Omental fat pad (tissue), 3 donors: ENCODE measurements at regions not wholly inside any gene's neighbourhood (a gene's known extent, or its start where the extent isn't known, plus 50 kb on each side); places are given as distances from the start of the nearest gene placed in this dataset.
A peak's percentile ranks its signal among the peaks of the same experiment; 100 is the strongest.

Experiments used
- ATAC-seq: fragments of 150-250 bp; one replicate; pipeline ENCODE4 v1.9.1; 2016; ENCODE audit warnings: mild to moderate bottlenecking, moderate library complexity; ENCODE audit not compliant: low FRiP score
- DNase-seq: peaks from one replicate; pipeline ENCODE4 v3.0.0-alpha.2; 2019; ENCODE audit warnings: low spot score
- TF ChIP-seq, protein P1 (sequence below), 3 donors: fragments of 450-650 bp; IDR thresholded peaks; one replicate each; pipeline ENCODE4 v1.5.1; 2016 to 2017; ENCODE audit warnings: antibody characterized with exemption in 3 of 3, mild to moderate bottlenecking in 3 of 3, moderate library complexity in 2 of 3

DNA sequence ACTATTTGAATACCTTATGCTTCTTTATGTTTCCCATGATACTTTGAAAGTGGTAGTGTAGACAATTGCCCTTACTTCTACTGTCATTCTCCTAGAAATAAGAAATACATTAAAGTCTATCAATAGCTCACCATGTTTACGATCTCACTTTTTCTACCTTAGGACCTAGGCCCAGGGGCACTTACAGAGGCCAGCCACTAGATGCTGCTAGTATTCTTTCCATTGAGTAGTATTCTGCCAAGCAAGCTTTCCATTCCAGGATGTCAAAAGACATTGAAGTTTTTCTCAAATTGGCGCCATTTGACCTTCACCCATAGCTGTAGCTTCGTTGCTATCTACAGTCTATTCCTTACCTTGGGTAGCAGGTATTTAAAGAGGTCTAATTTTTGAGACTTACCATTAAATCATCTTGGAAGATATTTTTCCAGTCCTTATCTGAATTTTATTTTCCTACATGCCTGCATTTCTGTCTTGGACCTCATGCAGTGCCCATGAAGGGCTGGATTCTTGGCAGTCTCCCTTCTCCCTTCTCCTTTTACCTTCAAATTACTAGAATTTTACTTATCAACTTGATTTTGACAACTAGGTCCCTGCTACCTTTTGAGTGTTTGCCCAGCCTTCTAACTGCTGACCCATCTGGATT is 246.0 kb upstream of the NUDT12 start:
- DNase-seq (no peak), ATAC-seq (peak; percentile 80)

DNA sequence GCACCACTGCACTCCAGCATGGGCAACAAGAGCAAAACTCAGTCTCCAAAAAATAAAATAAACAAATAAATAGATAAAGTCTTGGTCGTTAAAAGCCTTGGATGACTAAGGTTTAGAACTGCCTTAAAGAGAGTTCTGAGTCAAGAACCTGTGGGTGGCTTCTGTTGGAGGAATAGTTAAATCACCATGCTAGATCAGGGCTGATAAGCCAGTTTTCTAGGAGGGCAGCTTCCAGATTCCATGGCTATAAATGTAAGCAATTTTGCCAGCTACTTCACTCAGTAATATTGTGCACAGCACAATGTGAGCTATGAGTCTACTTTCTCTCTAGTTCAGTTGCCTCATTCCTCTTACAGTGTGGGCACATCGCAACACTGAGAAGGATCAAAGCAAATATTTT is 242.1 kb upstream of the NUDT12 start:
- TF ChIP-seq, protein P1, sequence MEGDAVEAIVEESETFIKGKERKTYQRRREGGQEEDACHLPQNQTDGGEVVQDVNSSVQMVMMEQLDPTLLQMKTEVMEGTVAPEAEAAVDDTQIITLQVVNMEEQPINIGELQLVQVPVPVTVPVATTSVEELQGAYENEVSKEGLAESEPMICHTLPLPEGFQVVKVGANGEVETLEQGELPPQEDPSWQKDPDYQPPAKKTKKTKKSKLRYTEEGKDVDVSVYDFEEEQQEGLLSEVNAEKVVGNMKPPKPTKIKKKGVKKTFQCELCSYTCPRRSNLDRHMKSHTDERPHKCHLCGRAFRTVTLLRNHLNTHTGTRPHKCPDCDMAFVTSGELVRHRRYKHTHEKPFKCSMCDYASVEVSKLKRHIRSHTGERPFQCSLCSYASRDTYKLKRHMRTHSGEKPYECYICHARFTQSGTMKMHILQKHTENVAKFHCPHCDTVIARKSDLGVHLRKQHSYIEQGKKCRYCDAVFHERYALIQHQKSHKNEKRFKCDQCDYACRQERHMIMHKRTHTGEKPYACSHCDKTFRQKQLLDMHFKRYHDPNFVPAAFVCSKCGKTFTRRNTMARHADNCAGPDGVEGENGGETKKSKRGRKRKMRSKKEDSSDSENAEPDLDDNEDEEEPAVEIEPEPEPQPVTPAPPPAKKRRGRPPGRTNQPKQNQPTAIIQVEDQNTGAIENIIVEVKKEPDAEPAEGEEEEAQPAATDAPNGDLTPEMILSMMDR (IDR thresholded peaks at IDR 0.05): no peak
- no peak for DNase-seq
- ATAC-seq: no peak

More for the DNA sequence above, 246.0 kb upstream of the NUDT12 start:
- TF ChIP-seq, protein P1 (IDR thresholded peaks at IDR 0.05): no peak

DNA sequence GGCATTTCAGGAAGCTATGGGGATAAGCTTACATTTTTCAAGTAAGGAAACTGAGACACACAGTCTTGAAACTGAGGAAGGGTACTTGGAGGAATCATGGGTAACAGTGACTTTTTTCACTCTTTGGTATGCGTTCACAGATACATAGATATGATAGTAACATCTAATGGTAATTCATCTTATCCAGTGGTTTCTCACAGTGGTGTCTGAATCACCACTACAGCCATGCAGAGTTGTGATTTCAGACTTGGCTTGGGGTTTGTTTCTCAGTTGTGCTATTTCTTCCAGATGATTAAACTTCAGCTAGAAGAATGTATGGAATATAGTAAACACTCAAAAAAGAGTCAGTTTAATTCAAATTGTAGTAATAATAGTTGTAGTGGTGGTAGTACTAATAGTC is 239.1 kb upstream of the NUDT12 start:
- TF ChIP-seq, protein P1 (IDR thresholded peaks at IDR 0.05): no peak
- DNase-seq: no peak
- ATAC-seq: no peak

- ATAC-seq: peak; percentile 76
- TF ChIP-seq, protein P1 (IDR thresholded peaks at IDR 0.05): no peak
These were observed 238.3 kb upstream of the NUDT12 start for GRCh38 chr5:103800741-103801495.

DNA sequence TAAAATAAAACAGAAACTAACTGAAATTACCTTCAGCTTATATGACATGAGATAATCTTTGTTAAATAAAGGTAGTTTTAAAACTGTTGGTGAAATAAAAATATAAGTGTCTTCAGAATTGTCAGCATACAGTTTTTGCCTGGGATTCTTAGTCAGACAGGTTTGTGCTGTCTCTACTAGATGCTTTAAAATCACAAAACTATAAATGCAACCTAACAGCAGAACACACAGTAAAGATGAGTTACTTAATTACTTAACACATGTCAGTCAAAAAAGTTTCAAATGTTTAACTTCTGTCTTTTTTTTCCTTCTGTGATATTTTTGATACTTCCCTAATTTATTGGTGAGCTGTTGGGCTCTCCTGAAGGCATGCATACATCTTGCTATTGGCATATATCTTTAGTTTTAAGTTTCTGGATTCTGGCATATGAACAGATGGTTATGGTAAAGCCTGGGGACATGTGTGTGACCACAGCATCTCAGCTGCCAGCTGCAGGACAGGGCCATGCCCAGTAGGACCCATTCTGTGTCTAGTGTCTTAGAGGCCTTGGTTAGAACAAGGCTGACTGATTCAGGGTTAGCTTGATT is 231.1 kb upstream of the NUDT12 start:
- no peak for ATAC-seq
- TF ChIP-seq, protein P1 (IDR thresholded peaks at IDR 0.05): no peak
- no peak for DNase-seq

More at GRCh38 chr5:103800741-103801495, 238.3 kb upstream of the NUDT12 start:
- no peak for DNase-seq

DNA sequence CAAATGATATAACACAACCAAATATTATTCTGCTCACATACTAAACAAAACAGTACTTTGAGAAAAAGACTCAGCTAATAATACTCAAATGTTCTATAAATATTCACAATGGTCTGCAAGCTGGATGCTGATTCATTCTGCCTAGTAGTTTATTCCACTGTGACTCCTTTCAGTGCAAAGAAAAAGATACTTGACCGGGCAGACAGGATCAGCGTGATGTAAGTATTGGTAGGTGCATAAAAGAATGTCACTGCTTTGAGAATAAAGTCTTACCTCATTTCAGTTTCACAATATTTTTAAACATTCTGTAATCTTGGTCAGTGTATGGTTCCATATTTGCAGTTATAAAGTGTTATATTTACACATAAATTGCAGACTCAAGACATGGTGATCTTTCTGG is 223.0 kb upstream of the NUDT12 start:
- ATAC-seq: peak; percentile 80
- no peak for DNase-seq
- TF ChIP-seq, protein P1 (IDR thresholded peaks at IDR 0.05): no peak
